GM18519 (cell line): ENCODE measurements at regions not wholly inside any gene's neighbourhood (a gene's known extent, or its start where the extent isn't known, plus 50 kb on each side); places are given as distances from the start of the nearest gene placed in this dataset.
A peak's percentile ranks its signal among the peaks of the same experiment; 100 is the strongest.
"Not testable (repeated sequence)": the region's sequence is repeated elsewhere in the genome, so short reads cannot be mapped to it uniquely, and the experiment has no call there.

Source experiments
- ATAC-seq: cut with Tn5 transposase; IDR thresholded peaks from one replicate; pipeline ENCODE4 v1.9.1; 2021; ENCODE audit warnings: mild to moderate bottlenecking, moderate library complexity; ENCODE audit not compliant: unreplicated experiment, low FRiP score

DNA sequence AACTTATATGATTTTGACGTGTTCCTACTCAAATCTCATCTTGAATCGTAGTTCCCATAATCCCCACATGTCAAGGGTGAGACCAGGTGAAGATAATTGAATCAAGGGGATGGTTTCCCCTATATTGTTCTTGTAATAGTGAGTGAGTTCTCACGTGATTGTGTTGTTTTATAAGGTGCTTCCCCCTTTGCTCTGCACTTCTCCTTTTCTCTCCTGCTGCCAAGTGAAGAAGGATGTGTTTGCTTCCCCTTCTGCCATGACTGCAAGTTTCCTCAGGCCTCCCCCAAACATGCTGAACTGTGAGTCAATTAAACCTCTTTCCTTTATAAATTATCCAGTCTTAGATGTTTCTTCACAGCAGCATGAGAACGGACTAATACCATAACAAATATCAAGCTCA is 83.2 kb downstream of the MANEA start:
- ATAC-seq: no peak

DNA sequence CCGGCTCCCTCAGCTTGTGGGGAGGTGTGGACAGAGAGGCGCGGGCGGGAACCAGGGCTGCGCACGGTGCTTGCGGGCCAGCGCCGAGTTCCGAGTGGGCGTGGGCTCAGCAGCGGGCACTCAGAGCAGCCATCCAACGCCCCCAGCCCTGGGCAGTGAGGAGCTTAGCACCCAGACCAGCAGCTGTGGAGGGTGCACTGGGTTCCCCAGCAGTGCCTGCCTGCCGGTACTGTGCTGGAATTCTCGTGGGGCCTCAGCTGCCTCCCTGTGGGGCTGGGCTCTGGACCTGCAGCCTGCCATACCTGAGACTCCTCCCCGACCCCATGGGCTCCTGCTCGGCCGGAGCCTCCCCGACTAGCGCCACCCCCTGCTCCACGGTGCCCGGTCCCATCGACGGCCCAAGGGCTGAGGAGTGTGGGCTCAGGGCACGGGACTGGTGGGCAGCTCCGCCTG is 92.7 kb downstream of the MANEA start:
- no peak for ATAC-seq

DNA sequence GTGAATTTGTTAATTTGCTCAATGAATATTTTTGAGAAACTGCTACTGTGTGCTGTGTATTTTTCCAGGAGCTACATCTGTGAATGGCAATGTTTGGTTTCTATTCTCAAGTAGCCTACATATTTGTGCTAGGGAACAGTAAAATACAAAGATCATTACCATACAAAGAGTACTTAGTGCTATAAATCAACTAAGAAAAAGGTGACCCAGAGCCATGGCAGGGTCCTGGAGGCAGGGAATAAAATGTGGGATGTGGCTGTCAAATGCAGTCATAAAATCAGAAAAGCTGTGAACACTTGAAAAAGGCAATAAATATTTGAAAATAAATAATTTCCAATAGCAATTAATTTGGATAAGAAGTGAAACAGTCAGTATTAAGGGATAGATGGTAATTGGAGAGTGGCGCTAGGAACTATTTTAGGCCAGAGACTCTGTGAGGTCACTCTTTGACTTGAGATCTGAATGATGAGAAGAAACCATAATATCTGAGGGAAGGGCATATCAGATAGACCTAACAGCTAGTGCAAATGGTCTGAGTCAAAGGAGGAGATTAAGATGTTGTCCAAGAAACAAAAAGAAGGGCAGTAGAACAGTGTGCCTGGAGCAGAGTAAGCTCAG is 98.8 kb downstream of the MANEA start:
- ATAC-seq: no peak

DNA sequence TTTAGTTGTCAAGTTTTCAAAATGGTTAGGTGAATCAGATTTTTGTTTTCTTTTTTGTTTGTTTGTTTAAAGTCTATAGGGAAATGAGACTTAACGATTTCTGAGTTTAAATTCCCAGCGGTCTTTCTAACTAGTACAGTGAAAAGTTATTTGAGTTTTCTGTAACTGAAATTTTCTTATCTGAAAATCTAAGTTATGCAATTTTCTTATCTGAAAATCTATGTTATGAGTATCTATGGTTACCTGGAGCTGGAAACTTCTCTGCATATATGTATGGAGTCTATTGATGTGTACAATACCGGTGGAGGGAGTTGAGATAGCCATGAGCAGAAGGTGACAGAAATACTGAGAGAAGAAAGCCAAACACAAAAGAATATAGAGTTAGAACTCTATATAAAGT is 102.6 kb downstream of the MANEA start:
- ATAC-seq: no peak

DNA sequence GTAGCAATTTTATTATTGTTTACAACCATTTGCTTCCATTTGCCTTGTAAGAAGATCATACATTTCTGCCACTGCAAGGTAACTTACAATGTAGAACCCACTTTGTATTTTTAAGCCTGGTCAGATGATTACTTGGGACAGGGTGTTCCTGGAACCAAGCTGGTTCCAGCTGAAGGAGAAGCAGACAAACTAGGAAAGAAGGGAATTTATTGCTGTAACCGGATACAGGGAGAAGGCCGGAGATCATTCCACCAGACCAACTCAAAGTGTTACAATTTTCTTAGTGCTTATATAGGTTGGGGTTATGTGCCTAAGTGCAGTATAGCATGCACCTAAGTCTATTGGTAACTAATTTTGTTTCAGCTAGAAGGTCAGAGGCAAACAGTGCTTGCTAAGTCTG is 104.4 kb downstream of the MANEA start:
- ATAC-seq: no peak

DNA sequence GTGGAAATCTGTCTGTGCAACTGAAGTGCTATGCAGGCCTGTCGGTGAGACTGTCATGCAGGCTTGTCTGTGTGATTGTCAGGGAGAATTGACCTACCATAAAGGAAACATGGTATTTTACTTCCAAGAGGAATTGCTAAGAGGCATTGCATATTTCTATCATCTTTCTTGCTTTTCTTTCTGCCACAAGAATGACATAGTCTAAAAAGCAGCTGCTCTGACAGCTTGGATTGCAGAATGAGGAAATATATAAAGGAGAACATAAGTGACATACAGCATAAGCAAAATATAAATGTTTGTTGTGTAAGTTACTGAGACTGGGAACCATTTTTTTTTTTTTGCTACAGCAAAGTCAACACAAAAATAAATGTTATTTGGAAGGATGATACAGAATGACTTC is 105.1 kb downstream of the MANEA start:
- ATAC-seq: no peak

DNA sequence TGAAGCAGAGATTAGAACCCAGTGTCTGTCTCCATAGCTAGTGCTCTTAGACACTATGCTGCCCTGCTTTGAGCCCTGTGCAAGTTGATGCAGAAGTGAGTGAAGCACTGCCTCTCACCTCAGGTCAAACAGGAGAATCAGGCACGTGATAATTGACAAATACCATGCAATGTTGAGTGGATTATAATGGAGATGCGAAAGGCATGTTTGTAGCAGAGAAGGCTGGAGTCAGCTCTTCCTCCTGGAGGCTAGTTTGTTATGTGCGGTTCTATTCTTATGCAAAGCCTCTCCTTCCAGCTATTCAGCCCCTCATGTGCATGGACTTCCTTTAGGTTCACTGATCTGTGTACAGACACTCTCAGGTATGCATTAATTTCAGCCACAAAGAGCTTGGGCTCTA is 108.5 kb downstream of the MANEA start:
- no peak for ATAC-seq

DNA sequence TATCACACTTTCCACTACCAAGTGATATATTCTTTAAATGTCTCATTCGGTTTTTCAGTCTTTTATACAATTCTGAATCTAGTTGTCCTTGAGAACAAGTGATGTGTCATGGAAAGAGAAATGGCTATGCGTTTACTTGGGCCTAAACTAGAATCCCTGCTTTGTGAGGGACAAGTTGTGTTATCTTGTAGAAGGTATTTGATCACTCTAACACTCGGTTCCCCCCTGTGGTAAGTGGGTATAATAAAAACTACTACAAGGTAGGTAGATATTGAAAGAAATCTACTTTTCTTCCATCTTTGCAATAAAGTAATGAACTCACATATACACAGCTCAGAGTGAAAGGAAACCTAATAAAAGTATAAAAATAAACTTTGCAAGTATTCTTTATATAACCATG is 108.9 kb downstream of the MANEA start:
- ATAC-seq: no peak

DNA sequence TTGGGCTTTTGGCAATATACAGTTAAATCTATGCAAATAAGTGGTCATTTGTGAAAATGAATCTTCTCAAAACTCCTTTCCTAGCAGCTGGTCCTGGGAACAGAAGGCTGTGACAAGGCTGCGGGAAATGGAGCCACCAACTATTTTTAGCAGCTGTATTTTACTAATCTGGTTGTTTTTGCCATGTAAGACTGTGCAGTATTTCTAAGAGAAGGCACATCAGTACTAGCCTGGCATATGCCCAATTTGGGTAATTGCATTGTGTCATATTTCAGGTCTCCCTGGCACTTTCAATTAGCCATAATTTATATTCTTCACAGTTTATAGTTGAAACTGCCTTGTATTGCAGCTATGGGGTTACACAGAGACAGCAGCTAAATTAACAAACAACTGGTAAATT is 109.6 kb downstream of the MANEA start:
- ATAC-seq: no peak

DNA sequence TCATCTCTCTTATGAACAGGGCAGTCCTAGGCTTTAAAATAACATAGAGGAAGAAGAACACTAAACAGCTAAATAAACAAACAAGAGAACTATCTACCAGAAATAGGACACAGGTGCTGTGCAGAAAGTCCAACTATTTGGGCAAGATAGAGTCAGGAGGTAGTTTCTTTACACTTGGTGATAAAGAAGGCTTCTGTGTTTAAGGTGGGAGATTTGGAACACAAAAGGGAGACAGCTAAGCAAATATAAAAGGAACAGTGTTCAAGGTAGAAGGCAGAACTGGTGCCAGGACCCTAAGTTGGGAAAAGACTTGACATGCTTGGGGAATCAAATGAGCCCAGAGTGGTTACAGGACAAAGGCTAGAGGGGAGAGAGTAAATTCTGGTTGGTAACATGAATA is 110.5 kb downstream of the MANEA start:
- no peak for ATAC-seq

DNA sequence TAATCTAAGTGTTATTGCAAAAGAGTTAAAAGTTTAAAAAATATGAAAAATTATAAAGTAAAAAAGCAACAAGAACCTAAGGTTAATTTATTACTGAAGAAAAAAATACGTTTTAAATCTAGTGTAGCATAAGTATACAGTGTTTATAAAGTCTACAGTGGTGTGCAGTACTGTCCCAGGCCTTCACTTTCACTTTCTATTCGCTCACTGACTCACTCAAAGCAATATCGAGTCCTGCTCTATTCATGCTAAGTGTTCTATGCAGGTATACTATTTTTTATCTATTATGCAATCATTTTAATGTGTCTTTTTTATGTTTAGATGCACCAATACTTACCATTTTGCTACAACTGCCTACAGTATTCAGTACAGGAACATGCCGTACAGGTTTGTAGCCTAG is 113.0 kb downstream of the MANEA start:
- ATAC-seq: peak; percentile 59

DNA sequence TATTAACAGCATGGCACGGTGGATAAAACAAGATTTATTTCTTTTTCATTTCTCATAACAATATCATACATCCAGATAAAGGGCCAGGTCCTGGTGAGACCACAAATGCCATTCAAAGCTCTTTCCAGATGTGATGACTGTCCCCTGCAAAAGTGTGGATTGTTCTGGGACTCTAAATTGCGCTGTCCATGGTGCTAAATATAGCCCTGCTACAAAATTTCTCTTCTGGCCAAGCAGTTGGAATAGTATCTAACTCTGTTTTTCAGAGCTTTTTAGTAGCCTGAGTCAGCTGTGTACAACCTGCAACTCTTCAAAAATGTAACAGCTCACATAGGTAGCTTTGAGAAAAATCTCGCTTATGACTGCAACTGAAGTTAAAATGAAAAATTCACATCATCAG is 115.8 kb downstream of the MANEA start:
- no peak for ATAC-seq

DNA sequence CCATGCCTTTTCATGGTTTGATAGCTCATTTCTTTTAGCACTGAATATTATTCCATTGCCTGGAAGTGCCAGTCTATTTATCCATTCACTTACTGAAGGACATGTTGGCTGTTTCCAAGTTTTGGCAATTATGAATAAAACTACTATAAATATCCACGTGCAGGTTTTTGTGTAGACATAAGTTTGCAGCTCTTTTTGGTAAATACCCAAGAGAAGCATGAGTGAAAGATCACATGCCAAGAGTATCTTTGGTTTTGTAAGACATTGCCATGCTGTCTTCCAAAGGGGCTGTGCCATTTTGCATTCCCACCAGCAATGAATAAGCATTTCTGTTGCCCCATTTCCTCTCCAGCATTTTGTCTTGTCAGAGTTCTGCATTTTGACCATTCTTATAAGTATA is 120.9 kb downstream of the MANEA start:
- ATAC-seq: no peak

DNA sequence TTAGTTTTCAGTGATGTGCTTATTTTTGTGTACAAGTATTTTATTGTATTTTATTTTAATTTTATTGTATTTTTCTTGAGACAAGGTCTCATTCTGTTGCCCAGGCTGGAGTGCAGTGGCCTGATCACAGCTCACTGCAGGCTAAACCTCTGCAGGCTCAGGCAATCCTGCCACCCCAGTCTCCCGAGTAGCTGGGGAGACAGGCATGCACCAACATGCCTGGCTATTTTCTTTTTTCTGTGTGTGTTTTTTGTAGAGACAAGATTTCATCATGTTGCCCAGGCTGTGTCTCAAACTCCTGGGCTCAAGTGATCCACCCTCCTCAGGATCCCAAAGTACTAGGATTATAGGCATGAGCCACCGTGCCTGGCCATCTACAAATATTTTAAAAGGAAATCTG is 146.3 kb downstream of the MANEA start:
- no peak for ATAC-seq

DNA sequence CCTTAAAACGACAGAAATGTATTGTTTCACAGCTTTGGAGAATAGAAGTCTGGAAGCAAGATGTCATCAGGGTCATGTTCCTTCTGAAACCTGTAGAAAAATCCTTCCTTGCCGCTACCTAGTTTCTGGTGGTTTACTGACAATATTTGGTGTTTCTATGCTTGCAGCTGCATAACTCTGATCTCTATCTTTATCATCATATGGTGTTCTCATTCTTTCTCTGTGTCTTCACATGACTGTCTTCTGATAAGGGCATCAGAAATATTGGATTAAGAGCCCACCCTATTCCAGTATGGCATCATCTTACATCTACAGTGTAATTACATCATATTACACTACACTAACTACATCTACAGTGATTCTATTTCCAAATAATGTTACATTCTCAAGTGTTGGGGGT is 148.0 kb downstream of the MANEA start:
- no peak for ATAC-seq

DNA sequence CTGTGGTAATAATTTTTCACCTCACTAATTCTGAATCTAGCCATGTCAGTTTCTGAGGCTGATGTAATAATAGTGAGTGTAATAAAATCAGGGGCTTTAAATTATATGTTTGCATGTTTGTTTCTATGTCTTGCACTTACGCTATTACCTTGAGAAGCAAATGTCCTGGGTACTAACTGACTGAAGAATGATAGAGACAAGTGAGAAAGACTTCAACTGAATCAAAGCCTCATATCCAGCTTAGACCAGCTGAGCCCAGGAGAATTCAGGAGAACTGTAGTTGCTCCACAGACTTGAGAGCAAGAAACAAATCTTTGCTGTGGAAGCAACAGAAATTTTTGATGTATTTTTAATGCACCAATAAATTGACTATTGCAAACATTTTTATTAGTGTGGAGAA is 162.8 kb downstream of the MANEA start:
- ATAC-seq: no peak

DNA sequence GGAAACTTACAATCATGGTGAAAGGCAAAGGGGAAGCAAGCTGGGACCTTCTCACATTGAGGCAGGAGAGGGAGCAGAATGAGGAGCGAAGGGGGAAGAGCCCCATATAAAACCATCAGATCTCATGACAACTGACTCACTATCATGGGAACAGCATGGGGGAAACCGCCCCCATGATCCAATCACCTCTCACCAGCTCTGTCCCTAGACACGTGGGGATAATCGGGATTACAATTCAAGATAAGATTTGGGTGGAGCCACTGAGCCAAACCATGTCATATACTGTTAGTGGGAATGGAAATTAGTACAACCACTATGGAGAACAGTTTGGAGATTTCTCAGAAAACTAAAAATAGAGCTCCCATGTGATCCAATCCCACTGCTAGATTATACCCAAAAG is 163.7 kb downstream of the MANEA start:
- ATAC-seq: no peak

DNA sequence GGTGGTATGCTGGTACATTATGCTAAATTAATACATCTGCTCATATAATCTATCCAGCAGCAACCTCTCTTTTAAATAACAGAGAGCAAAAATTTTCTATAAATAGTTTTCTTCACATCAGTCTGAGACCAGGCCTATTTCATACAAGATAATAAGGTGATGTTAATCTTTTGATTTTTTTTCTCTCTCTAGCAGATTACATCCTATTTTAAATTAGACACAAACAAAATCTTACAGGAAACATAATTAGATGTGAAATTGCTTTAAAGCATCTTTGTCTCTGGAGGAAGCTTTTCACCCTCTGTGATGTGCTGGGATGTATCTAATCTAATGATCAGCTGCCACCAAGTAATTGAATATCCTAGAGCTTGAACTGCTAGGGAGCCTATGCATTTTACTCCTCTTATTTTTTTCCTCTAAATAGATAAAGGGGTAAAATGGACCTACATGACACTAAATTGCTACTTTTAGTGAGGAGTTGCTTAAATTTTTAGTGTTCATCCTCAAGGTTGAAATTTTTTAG is 165.5 kb downstream of the MANEA start:
- ATAC-seq: no peak

DNA sequence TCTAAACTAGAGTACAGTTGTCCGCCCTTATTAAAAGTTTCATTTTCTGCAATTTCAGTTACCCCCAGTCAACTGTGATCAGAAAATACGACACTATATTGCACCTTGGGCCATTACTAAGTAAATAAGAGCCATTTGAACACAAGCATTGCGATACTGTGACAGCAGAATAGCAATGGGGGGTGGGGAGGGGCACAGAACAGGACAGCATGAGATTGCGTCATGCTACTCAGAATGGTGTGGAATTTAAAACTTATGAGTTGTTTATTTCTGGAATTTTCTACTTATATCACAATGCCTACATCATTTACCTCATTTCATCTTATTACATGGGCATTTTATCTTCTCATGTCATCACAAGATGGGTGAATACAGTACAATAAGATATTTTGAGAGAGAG is 166.3 kb downstream of the MANEA start:
- no peak for ATAC-seq

DNA sequence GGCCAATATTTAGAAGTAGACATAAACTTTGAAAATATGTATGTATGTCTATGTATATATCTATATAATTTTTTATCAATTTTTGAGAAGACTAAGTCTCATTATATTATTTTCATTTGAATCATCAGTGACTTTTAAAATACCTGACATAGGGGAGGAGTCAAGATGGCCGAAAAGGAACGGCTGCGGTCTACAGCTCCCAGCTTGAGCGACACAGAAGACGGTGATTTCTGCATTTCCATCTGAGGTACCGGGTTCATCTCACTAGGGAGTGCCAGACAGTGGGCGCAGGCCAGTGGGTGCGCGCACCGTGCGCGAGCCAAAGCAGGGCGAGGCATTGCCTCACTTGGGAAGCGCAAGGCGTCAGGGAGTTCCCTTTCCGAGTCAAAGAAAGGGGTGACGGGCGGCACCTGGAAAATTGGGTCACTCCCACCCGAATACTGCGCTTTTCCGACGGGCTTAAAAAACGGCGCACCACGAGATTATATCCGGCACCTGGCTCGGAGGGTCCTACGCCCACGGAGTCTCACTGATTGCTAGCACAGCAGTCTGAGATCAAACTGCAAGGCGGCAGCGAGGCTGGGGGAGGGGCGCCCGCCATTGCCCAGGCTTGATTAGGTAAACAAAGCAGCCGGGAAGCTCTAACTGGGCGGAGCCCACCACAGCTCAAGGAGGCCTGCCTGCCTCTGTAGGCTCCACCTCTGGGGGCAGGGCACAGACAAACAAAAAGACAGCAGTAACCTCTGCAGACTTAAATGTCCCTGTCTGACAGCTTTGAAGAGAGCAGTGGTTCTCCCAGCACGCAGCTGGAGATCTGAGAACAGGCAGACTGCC is 181.1 kb downstream of the MANEA start:
- not testable (repeated sequence) for ATAC-seq

DNA sequence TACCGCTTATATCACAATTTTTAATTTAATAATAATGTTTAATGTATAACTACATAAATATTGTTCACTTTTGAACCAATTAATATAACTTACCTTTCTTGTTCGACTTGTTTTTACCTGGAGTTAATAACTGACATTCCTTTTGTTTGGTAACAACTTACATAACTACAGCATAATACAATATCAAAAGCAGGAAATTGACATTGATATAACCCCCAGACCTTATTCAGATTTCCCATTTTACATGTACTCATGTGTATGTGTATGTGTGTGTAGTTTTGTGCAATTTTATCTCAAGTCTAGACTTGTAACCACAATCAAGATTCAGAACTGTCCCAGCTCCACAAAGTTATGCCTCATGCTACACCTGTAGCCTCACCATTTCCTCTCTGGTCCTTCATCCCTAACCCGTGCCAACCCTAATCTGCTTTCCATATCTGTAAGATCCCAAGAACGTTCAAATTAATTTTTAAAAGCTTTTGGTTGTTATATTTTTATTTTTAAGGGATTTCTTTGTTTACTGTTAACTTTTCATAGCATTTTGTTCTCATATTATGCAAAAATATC is 190.6 kb downstream of the MANEA start:
- no peak for ATAC-seq

DNA sequence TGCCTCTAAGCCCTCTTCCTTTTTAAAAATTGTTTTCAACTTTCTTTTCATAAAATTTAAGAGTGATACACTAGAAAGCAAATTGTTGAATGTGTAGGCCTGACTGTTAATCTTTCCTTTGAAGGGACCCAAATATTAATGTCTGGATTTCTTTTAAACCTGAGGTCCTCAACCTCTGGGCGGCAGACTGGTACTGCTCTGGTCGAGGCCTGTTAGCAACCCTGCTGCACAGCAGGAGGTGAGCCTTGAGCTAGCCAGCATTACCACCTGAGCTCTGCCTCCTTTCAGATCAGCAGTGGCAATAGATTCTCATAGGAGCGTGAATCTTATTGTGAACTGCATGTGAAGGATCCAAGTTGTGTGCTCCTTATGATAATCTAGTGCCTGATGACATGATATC is 191.2 kb downstream of the MANEA start:
- ATAC-seq: no peak
